ENCODE measurements at regions not wholly inside any gene's neighbourhood (a gene's known extent, or its start where the extent isn't known, plus 50 kb on each side); places are given as distances from the start of the nearest gene placed in this dataset.

GRCh38 chr7:17440831-17441230, 142.4 kb downstream of the AHR start:
- in situ Hi-C loops (cut with HindIII; ENCODE audit: low pct_ligation_motif_present, low sequenced_read_pairs), result no loop called here
- H3K27ac ChIP-seq, result peak overlapping the region; percentile 51
- no peaks in the 10 kb centered on the region for H3K27me3 ChIP-seq (replicated peaks)
- no peak for TF ChIP-seq CTCF (IDR thresholded peaks at IDR 0.05; ENCODE audit: low read depth, low read length, missing control alignments)
- no peak for DNase-seq
- no peaks in the 10 kb centered on the region for H3K36me3 ChIP-seq (replicated peaks)
- no peak overlapping the region for H3K4me3 ChIP-seq (ENCODE audit: low read depth, low read length)

GRCh38 chr7:17441557-17441956, 143.1 kb downstream of the AHR start:
- no peak for TF ChIP-seq CTCF (IDR thresholded peaks at IDR 0.05; ENCODE audit: low read depth, low read length, missing control alignments)
- Histone ChIP-seq H3K36me3 (replicated peaks) (no peaks in the 10 kb centered on the region), H3K27ac (peak overlapping the region; percentile 51), H3K27me3 (replicated peaks) (no peaks in the 10 kb centered on the region), H3K4me3 (ENCODE audit: low read depth, low read length) (no peak overlapping the region)
- DNase-seq, result peak; percentile 60
- in situ Hi-C loops (cut with HindIII; ENCODE audit: low pct_ligation_motif_present, low sequenced_read_pairs), result no loop called here

- in situ Hi-C loops (cut with HindIII; ENCODE audit: low pct_ligation_motif_present, low sequenced_read_pairs), result no loop called here
- Histone ChIP-seq H3K27ac (peak overlapping the region; percentile 84), H3K27me3 (replicated peaks) (no peaks in the 10 kb centered on the region), H3K4me3 (ENCODE audit: low read depth, low read length) (no peak overlapping the region), H3K36me3 (replicated peaks) (no peaks in the 10 kb centered on the region)
- no peak for TF ChIP-seq CTCF (IDR thresholded peaks at IDR 0.05; ENCODE audit: low read depth, low read length, missing control alignments)
- no peak for DNase-seq
Observed at GRCh38 chr7:17444151-17444550, 145.7 kb downstream of the AHR start.

GRCh38 chr7:17444673-17445072, 146.2 kb downstream of the AHR start:
- peak overlapping the region; percentile 84 for H3K27ac ChIP-seq
- peak; percentile 76 for DNase-seq
- no peak overlapping the region for H3K4me3 ChIP-seq (ENCODE audit: low read depth, low read length)
- in situ Hi-C loops (cut with HindIII; ENCODE audit: low pct_ligation_motif_present, low sequenced_read_pairs), result no loop called here
- H3K27me3 ChIP-seq (replicated peaks), result no peaks in the 10 kb centered on the region
- H3K36me3 ChIP-seq (replicated peaks), result no peaks in the 10 kb centered on the region
- TF ChIP-seq CTCF (IDR thresholded peaks at IDR 0.05; ENCODE audit: low read depth, low read length, missing control alignments), result no peak

- no peak overlapping the region for H3K4me3 ChIP-seq (ENCODE audit: low read depth, low read length)
- no peak for DNase-seq
- H3K36me3 ChIP-seq (replicated peaks), result no peaks in the 10 kb centered on the region
- no peak for TF ChIP-seq CTCF (IDR thresholded peaks at IDR 0.05; ENCODE audit: low read depth, low read length, missing control alignments)
- no peaks in the 10 kb centered on the region for H3K27me3 ChIP-seq (replicated peaks)
- in situ Hi-C loops (cut with HindIII; ENCODE audit: low pct_ligation_motif_present, low sequenced_read_pairs), result no loop called here
- no peak overlapping the region for H3K27ac ChIP-seq
Observed at GRCh38 chr7:17446340-17446739, 147.9 kb downstream of the AHR start.

GRCh38 chr7:17447728-17448478, 149.5 kb downstream of the AHR start:
- peak; percentile 59 for DNase-seq
- TF ChIP-seq CTCF (IDR thresholded peaks at IDR 0.05; ENCODE audit: low read depth, low read length, missing control alignments), result no peak
- H3K36me3 ChIP-seq (replicated peaks), result no peaks in the 10 kb centered on the region
- H3K4me3 ChIP-seq (ENCODE audit: low read depth, low read length), result no peak overlapping the region
- in situ Hi-C loops (cut with HindIII; ENCODE audit: low pct_ligation_motif_present, low sequenced_read_pairs), result no loop called here
- peak overlapping the region; percentile 69 for H3K27ac ChIP-seq
- no peaks in the 10 kb centered on the region for H3K27me3 ChIP-seq (replicated peaks)

All from brain microvascular endothelial cell (primary cell).